HG02884 (cell line): ENCODE measurements at regions not wholly inside any gene's neighbourhood (a gene's known extent, or its start where the extent isn't known, plus 50 kb on each side); places are given as distances from the start of the nearest gene placed in this dataset.
"Not testable (repeated sequence)": the region's sequence is repeated elsewhere in the genome, so short reads cannot be mapped to it uniquely, and the experiment has no call there.

Experiments used
- ATAC-seq: cut with Tn5 transposase; IDR thresholded peaks from one replicate; pipeline ENCODE4 v1.9.1; 2021; ENCODE audit warnings: mild to moderate bottlenecking, moderate library complexity; ENCODE audit not compliant: unreplicated experiment

GRCh38 chr4:97027728-97028410 is 1115.4 kb downstream of the STPG2 start:
- ATAC-seq: no peak

GRCh38 chr4:97028785-97029184 is 1114.5 kb downstream of the STPG2 start:
- ATAC-seq: no peak

GRCh38 chr4:97037411-97038145 is 1105.7 kb downstream of the STPG2 start:
- not testable (repeated sequence) for ATAC-seq

GRCh38 chr4:97038146-97038516 is 1105.1 kb downstream of the STPG2 start:
- no peak for ATAC-seq

GRCh38 chr4:97072666-97073065 is 1070.6 kb downstream of the STPG2 start:
- no peak for ATAC-seq

GRCh38 chr4:97073194-97073593 is 1070.1 kb downstream of the STPG2 start:
- ATAC-seq: no peak

- no peak for ATAC-seq
These were observed 1068.7 kb downstream of the STPG2 start for GRCh38 chr4:97074531-97074930.

GRCh38 chr4:97081951-97082350 is 1061.3 kb downstream of the STPG2 start:
- no peak for ATAC-seq

- ATAC-seq: not testable (repeated sequence)
These were observed 1046.2 kb downstream of the STPG2 start for GRCh38 chr4:97097036-97097435.

GRCh38 chr4:97101171-97101570 is 1042.1 kb downstream of the STPG2 start:
- not testable (repeated sequence) for ATAC-seq

- no peak for ATAC-seq
These were observed 1040.0 kb downstream of the STPG2 start for GRCh38 chr4:97103252-97103651.

- ATAC-seq: no peak
These were observed 1039.3 kb downstream of the STPG2 start for GRCh38 chr4:97104006-97104405.

- no peak for ATAC-seq
These were observed 1038.6 kb downstream of the STPG2 start for GRCh38 chr4:97104666-97105065.

GRCh38 chr4:97105347-97106099 is 1037.8 kb downstream of the STPG2 start:
- no peak for ATAC-seq

- ATAC-seq: no peak
These were observed 1037.1 kb downstream of the STPG2 start for GRCh38 chr4:97106161-97106560.

- ATAC-seq: no peak
These were observed 1032.8 kb downstream of the STPG2 start for GRCh38 chr4:97110506-97110905.

- no peak for ATAC-seq
These were observed 1026.8 kb downstream of the STPG2 start for GRCh38 chr4:97116511-97116910.

GRCh38 chr4:97121493-97121892 is 1021.8 kb downstream of the STPG2 start:
- ATAC-seq: no peak

- ATAC-seq: no peak
These were observed 1019.7 kb downstream of the STPG2 start for GRCh38 chr4:97123573-97123972.

- ATAC-seq: no peak
These were observed 1010.8 kb downstream of the STPG2 start for GRCh38 chr4:97132435-97132834.

GRCh38 chr4:97134456-97134855 is 1008.8 kb downstream of the STPG2 start:
- ATAC-seq: no peak

GRCh38 chr4:97139791-97140190 is 1003.5 kb downstream of the STPG2 start:
- no peak for ATAC-seq
